Endothelial cell of umbilical vein (primary cell): ENCODE measurements at regions not wholly inside any gene's neighbourhood (a gene's known extent, or its start where the extent isn't known, plus 50 kb on each side); places are given as distances from the start of the nearest gene placed in this dataset.

Experiments used
- BruUV-seq: library from RNA; stranded (reverse); fragments of 400-500 nt; replicated peaks from 2 replicates; lab custom pipeline; 2021; lab: Mats Ljungman, UMichigan
- CTCF ChIA-PET: fragments of 300-600, 350-600 bp; sonication (Branson Sonifier 250); formaldehyde crosslinking; loops from one replicate; lab custom pipeline; 2021; ENCODE audit warnings: antibody characterized with exemption, inconsistent platforms; lab: Charles Lee
- POLR2A ChIA-PET: fragments of 300-600, 350-600 bp; sonication (Branson Sonifier 250); formaldehyde crosslinking; loops from one replicate; lab custom pipeline; 2021; ENCODE audit warnings: antibody characterized with exemption, inconsistent platforms; lab: Charles Lee
- DNase-seq: peaks from one replicate; pipeline ENCODE4 v3.0.0-alpha.2; 2011; ENCODE audit warnings: low read depth, low spot score
- FAIRE-seq: peaks from 2 replicates; lab custom pipeline; 2011; peaks lifted over from hg19 to GRCh38; lab: Jason Lieb, UNC
- H2AFZ ChIP-seq: 2 replicates; pipeline ENCODE4 v1.6.0; 2012; ENCODE audit warnings: low read depth, low read length, control low read depth, inconsistent platforms
- H3K27ac ChIP-seq: 2 replicates; pipeline ENCODE4 v1.5.1; 2011; ENCODE audit warnings: low read depth, mild to moderate bottlenecking, control low read depth, low read length, moderate library complexity; ENCODE audit not compliant: insufficient read depth
- H3K27me3 ChIP-seq, 2 experiments: 2 replicates each; pipeline versions ENCODE4 v1.6.0 to v1.6.1; 2011; ENCODE audit warnings: low read length in 2 of 2, mixed read lengths in 1 of 2; ENCODE audit not compliant: control insufficient read depth in 2 of 2, insufficient read depth in 2 of 2
- H3K36me3 ChIP-seq, 2 experiments: 2 replicates in 1 of 2; 3 replicates in 1 of 2; pipeline ENCODE4 v1.5.1; 2011; ENCODE audit warnings: low read length in 2 of 2, mild to moderate bottlenecking in 1 of 2, moderate library complexity in 1 of 2; ENCODE audit not compliant: control insufficient read depth in 2 of 2, insufficient read depth in 2 of 2; ENCODE audit errors: extremely low read depth in 1 of 2
- H3K4me1 ChIP-seq: 3 replicates; pipeline ENCODE4 v1.5.1; 2011; ENCODE audit warnings: mild to moderate bottlenecking, low read length; ENCODE audit not compliant: control insufficient read depth, insufficient read depth; ENCODE audit errors: extremely low read depth
- H3K4me2 ChIP-seq: 2 replicates; pipeline ENCODE4 v1.6.1; 2011; ENCODE audit warnings: low read length, control low read depth, mixed read lengths; ENCODE audit not compliant: insufficient read depth
- H3K4me3 ChIP-seq, 3 experiments: fragments of 200-600 bp in 1 of 3; sonication (generic), shearing (Covaris generic) in 1 of 3; replicated peaks in 1 of 3; 2 replicates each; pipeline ENCODE4 v1.5.1; 2011 to 2016; ENCODE audit warnings: control low read depth in 3 of 3, low read length in 3 of 3, mild to moderate bottlenecking in 2 of 3, inconsistent platforms in 1 of 3, low read depth in 1 of 3, moderate library complexity in 1 of 3; ENCODE audit not compliant: insufficient read depth in 1 of 3
- H3K79me2 ChIP-seq: 2 replicates; pipeline ENCODE4 v1.6.0; 2012; ENCODE audit warnings: low read length, inconsistent platforms; ENCODE audit not compliant: control insufficient read depth, insufficient read depth
- H3K9ac ChIP-seq: replicated peaks from 2 replicates; pipeline ENCODE3; 2011; ENCODE audit warnings: low read length, control low read depth; ENCODE audit not compliant: insufficient read depth; ENCODE audit errors: extremely low read depth
- H3K9me1 ChIP-seq: replicated peaks from 3 replicates; pipeline ENCODE4 v1.6.0; 2011; ENCODE audit warnings: mild to moderate bottlenecking, low read length; ENCODE audit not compliant: control insufficient read depth, insufficient read depth; ENCODE audit errors: extremely low read depth
- H3K9me3 ChIP-seq: replicated peaks from 2 replicates; pipeline ENCODE4 v1.5.1; 2012; ENCODE audit warnings: low read length, inconsistent platforms; ENCODE audit not compliant: control insufficient read depth, insufficient read depth
- H4K20me1 ChIP-seq: replicated peaks from 2 replicates; pipeline ENCODE3; 2011; ENCODE audit warnings: mild to moderate bottlenecking, low read length; ENCODE audit not compliant: control insufficient read depth, insufficient read depth; ENCODE audit errors: extremely low read depth
- EZH2 ChIP-seq: IDR thresholded peaks from 2 replicates; pipeline ENCODE4 v1.6.1; 2012; ENCODE audit warnings: borderline replicate concordance, low read depth, mild to moderate bottlenecking, moderate library complexity, low read length, inconsistent platforms; ENCODE audit not compliant: severe bottlenecking
- FOS ChIP-seq: IDR thresholded peaks from 2 replicates; pipeline ENCODE4 v1.6.1; 2011; ENCODE audit warnings: mild to moderate bottlenecking, low read length, moderate library complexity, borderline replicate concordance; ENCODE audit not compliant: insufficient read depth
- GATA2 ChIP-seq: IDR thresholded peaks from 2 replicates; pipeline ENCODE4 v1.7.0; 2011; ENCODE audit warnings: low read depth, mild to moderate bottlenecking, moderate library complexity, mixed read lengths, low read length; ENCODE audit not compliant: insufficient read length, insufficient read depth
- JUN ChIP-seq: IDR thresholded peaks from 2 replicates; pipeline ENCODE4 v1.6.1; 2011; ENCODE audit warnings: borderline replicate concordance, low read depth; ENCODE audit not compliant: insufficient read length, insufficient read depth
- MAX ChIP-seq: IDR thresholded peaks from 2 replicates; pipeline ENCODE4 v1.6.1; 2011; ENCODE audit not compliant: insufficient read depth, insufficient read length
- MYC ChIP-seq: IDR thresholded peaks from one replicate; pipeline ENCODE4 v1.6.1; 2011; ENCODE audit warnings: mild to moderate bottlenecking, low read depth, low read length
- POLR2A ChIP-seq: IDR thresholded peaks from 2 replicates; pipeline ENCODE4 v1.6.1; 2012; ENCODE audit warnings: low read depth, mild to moderate bottlenecking, control low read depth, low read length
- POLR2AphosphoS5 ChIP-seq: IDR thresholded peaks from 2 replicates; pipeline ENCODE4 v1.6.1; 2012; ENCODE audit warnings: low read depth, mild to moderate bottlenecking, control low read depth, low read length, moderate library complexity; ENCODE audit not compliant: insufficient read depth
- dilution Hi-C: fragments of 300-500 bp; cut with MboI; formaldehyde crosslinking; loops from one replicate; pipeline ENCODE4 v1.15.0; 2019; ENCODE audit warnings: low sequenced_read_pairs; ENCODE audit not compliant: extremely low pct_ligation_motif_present
- intact Hi-C: fragments of 100-400 bp; cut with micrococcal nuclease; formaldehyde crosslinking; loops from one replicate; pipeline ENCODE4 v1.10.0; 2022
- TF ChIP-seq, protein P1 (sequence below), 2 donors: IDR thresholded peaks; 1 replicate in 1 of 2; 2 replicates in 1 of 2; pipeline ENCODE4 v1.5.1; 2011; ENCODE audit warnings: low read length in 2 of 2, mild to moderate bottlenecking in 2 of 2, moderate library complexity in 2 of 2, control low read depth in 1 of 2, inconsistent platforms in 1 of 2, low read depth in 1 of 2; ENCODE audit not compliant: insufficient read depth in 1 of 2; ENCODE audit errors: extremely low read depth in 1 of 2

- H3K9ac ChIP-seq, result no peak overlapping the region
- ChIA-PET CTCF (no interaction called here), POLR2A (no interaction called here)
- no peaks in the 10 kb centered on the region for H3K36me3 ChIP-seq
- no peaks in the 10 kb centered on the region for H3K4me1 ChIP-seq
- dilution Hi-C loops, result no loop called here
- peaks cover 7% of the 10 kb centered on the region for H3K9me3 ChIP-seq
- no peaks in the 10 kb centered on the region for H3K27me3 ChIP-seq
- no peak overlapping the region for H3K4me3 ChIP-seq
- H2AFZ ChIP-seq, result no peak overlapping the region
- H3K4me2 ChIP-seq, result no peak overlapping the region
- no peak for DNase-seq
- no peaks in the 10 kb centered on the region for H4K20me1 ChIP-seq
- no peak for FAIRE-seq
- no peaks in the 10 kb centered on the region for H3K9me1 ChIP-seq
- no peak overlapping the region for H3K27ac ChIP-seq
- intact Hi-C loops, result no loop called here
- no TSS peak for BruUV-seq
- no peak for TF ChIP-seq GATA2
- TF ChIP-seq, protein P1, sequence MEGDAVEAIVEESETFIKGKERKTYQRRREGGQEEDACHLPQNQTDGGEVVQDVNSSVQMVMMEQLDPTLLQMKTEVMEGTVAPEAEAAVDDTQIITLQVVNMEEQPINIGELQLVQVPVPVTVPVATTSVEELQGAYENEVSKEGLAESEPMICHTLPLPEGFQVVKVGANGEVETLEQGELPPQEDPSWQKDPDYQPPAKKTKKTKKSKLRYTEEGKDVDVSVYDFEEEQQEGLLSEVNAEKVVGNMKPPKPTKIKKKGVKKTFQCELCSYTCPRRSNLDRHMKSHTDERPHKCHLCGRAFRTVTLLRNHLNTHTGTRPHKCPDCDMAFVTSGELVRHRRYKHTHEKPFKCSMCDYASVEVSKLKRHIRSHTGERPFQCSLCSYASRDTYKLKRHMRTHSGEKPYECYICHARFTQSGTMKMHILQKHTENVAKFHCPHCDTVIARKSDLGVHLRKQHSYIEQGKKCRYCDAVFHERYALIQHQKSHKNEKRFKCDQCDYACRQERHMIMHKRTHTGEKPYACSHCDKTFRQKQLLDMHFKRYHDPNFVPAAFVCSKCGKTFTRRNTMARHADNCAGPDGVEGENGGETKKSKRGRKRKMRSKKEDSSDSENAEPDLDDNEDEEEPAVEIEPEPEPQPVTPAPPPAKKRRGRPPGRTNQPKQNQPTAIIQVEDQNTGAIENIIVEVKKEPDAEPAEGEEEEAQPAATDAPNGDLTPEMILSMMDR (IDR thresholded peaks at IDR 0.05; ENCODE audit: extremely low read depth in 1 of 2, insufficient read depth in 1 of 2, low read depth in 1 of 2, low read length in 2 of 2), result no peak
- TF ChIP-seq EZH2, result no peak
- no peak for TF ChIP-seq POLR2A
- no peak for TF ChIP-seq MYC
- TF ChIP-seq JUN, result no peak
- no peak for TF ChIP-seq FOS
- TF ChIP-seq POLR2AphosphoS5, result no peak
- no peak for TF ChIP-seq MAX
- no peaks in the 10 kb centered on the region for H3K79me2 ChIP-seq
These were observed 500.2 kb downstream of the EIPR1 start for GRCh38 chr2:2877427-2877826.
